Cardiac muscle cell (in vitro differentiated cells and primary cell): ENCODE measurements at regions not wholly inside any gene's neighbourhood (a gene's known extent, or its start where the extent isn't known, plus 50 kb on each side); places are given as distances from the start of the nearest gene placed in this dataset.
A peak's percentile ranks its signal among the peaks of the same experiment; 100 is the strongest.

ENCODE experiments used
- DNase-seq, 2 donors: peaks; one replicate each; pipeline versions ENCODE4 v3.0.0 to v3.0.0-alpha.2; 2010 to 2017; ENCODE audit warnings: low read depth in 1 of 2, low spot score in 1 of 2
- H3K27ac ChIP-seq: fragments of 200-600 bp; sonication (generic); 2 replicates; pipeline ENCODE4 v1.5.1; 2016
- H3K27me3 ChIP-seq: fragments of 200-600 bp; sonication (generic); 2 replicates; pipeline ENCODE4 v1.6.0; 2016; ENCODE audit warnings: control low read depth
- H3K36me3 ChIP-seq: fragments of 200-600 bp; sonication (generic); 2 replicates; pipeline ENCODE4 v1.5.1; 2016; ENCODE audit warnings: control low read depth
- H3K4me1 ChIP-seq: fragments of 200-600 bp; sonication (generic); 2 replicates; pipeline ENCODE4 v1.8.1; 2017; ENCODE audit warnings: low read depth, mild to moderate bottlenecking, mixed run types
- H3K4me3 ChIP-seq: fragments of 200-600 bp; sonication (generic); 2 replicates; pipeline ENCODE4 v1.5.1; 2016; ENCODE audit warnings: mild to moderate bottlenecking
- H3K9me3 ChIP-seq: fragments of 200-600 bp; sonication (generic); 2 replicates; pipeline ENCODE4 v1.5.1; 2017; ENCODE audit warnings: low read depth, mild to moderate bottlenecking, control low read depth
- TF ChIP-seq, protein P1 (sequence below): IDR thresholded peaks from 2 replicates; pipeline ENCODE4 v1.5.1; 2012; ENCODE audit warnings: low read depth, mild to moderate bottlenecking, low read length

DNA sequence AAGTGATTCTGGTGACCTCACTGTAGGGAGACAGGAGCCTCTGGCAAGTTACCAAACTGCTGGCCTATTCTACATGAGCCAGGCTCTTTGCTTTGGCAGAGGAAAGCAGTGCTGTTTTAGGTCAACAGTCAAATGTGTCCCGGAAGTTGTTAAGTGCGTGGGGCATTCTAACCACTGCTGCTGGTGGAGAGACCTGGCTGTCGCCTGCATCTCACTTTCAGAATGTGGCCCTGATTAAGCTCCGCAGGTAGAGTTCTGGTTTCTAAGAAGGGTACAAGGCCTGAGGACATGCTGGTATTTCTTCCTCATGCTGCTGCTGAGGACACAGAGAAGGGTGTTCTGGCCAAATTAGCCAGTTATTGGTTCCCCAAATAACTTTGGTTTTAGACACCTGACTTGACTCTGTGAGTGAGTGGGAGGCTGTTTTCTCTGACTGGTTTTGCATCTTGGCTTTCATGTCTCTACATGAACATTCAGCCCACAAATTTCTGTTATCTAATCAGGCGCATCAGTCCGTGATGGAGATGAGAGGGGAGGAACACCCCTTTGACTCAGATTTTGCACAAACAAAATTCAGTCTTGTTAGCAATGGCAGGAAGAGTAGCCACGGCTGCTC, 120.8 kb downstream of the LMO4 start:
- TF ChIP-seq, protein P1, sequence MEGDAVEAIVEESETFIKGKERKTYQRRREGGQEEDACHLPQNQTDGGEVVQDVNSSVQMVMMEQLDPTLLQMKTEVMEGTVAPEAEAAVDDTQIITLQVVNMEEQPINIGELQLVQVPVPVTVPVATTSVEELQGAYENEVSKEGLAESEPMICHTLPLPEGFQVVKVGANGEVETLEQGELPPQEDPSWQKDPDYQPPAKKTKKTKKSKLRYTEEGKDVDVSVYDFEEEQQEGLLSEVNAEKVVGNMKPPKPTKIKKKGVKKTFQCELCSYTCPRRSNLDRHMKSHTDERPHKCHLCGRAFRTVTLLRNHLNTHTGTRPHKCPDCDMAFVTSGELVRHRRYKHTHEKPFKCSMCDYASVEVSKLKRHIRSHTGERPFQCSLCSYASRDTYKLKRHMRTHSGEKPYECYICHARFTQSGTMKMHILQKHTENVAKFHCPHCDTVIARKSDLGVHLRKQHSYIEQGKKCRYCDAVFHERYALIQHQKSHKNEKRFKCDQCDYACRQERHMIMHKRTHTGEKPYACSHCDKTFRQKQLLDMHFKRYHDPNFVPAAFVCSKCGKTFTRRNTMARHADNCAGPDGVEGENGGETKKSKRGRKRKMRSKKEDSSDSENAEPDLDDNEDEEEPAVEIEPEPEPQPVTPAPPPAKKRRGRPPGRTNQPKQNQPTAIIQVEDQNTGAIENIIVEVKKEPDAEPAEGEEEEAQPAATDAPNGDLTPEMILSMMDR = no peak
- peak; percentile 42 to 54 for DNase-seq
- H3K4me3 ChIP-seq = no peak overlapping the region
- H3K9me3 ChIP-seq = no peaks in the 10 kb centered on the region
- no peaks in the 10 kb centered on the region for H3K27me3 ChIP-seq
- H3K27ac ChIP-seq = peak overlapping the region; percentile 69
- H3K36me3 ChIP-seq = no peaks in the 10 kb centered on the region
- H3K4me1 ChIP-seq = no peaks in the 10 kb centered on the region

DNA sequence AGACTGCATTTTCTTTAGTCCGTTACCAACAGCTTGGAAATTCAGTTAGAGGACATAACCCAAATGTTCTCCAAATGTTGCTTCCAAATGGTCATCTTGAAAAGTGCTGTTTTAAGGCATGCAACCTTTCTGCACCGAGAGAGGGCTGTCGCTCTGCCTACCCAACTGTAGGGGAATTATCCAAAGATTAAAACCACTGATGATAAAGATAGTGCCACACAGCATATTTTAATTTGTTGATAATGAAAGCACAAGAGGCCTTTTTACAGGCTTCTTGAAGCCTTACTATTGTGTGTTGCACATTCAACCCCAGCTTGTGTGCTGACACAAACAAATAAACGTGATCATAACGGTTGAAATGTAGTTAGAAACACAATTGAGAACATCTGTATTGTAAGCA, 121.5 kb downstream of the LMO4 start:
- TF ChIP-seq, protein P1 = no peak
- H3K27ac ChIP-seq = peak overlapping the region; percentile 69

DNA sequence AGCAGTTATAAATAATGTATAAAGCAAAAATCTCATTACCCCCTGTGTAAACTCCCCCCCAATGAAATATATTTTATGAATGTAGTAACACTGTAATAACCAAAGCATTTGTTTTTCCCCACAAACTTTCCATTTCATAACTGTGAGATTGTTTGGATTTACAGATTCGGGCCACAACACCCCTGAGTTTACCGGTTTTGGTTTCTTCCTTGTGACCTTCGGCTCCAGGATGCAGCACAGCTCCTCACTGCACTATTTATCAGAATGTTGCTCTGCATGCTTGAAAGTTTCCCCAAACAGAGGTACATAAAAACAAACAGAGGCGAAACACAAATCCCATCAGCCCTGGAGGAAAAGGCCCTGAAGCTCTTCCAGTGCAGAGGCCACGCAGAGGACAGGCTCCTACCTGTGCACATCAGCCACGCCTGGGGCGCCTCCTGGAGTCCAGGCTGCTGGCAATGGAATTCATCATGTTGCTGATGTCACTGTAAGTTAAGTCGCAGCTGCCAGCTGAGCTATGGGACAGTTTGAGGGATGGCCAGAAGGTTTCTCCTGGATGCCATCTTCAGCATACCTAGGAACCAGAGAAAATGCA, 122.0 kb downstream of the LMO4 start:
- Histone ChIP-seq H3K27me3 (no peaks in the 10 kb centered on the region), H3K36me3 (no peaks in the 10 kb centered on the region), H3K4me1 (no peaks in the 10 kb centered on the region), H3K4me3 (no peak overlapping the region), H3K9me3 (no peaks in the 10 kb centered on the region), H3K27ac (no peak overlapping the region)
- TF ChIP-seq, protein P1 = no peak
- no peak for DNase-seq

More for the DNA sequence above, 121.5 kb downstream of the LMO4 start:
- H3K4me3 ChIP-seq = no peak overlapping the region
- no peaks in the 10 kb centered on the region for H3K9me3 ChIP-seq
- H3K4me1 ChIP-seq = no peaks in the 10 kb centered on the region
- no peak for DNase-seq
- no peaks in the 10 kb centered on the region for H3K27me3 ChIP-seq
- no peaks in the 10 kb centered on the region for H3K36me3 ChIP-seq

DNA sequence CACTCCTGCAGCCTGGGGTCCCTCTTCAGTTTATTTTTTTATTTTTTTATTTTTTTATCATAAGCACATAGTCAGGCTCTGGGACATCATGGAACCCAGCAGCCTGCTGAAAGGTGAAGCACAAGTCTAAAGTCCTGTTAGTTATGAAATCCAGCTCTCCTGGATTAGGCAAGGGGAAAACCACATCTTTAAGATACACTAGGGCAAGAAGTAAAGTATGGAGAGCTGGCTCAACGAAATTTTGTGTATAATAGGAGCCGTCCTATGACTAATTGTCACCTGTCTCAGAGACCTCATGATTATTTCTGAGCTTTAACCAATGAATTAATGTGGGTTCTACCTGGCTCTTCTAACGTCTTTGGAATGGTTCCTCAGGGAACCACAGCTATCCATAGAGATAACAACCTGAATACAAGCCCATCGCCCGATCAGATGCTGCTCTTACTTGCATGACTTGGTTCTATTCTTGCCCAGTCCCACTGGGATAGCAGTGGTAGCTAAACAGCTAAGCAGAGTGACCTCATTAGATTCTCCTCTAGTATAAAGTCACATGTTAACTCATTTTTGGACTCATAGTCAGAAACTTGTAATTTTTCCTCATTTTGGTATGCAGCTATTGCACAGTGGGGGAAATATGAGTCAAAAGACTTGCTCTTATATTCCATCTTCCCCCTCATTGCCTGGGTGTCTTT, 122.7 kb downstream of the LMO4 start:
- H3K4me3 ChIP-seq = no peak overlapping the region
- no peaks in the 10 kb centered on the region for H3K4me1 ChIP-seq
- H3K27ac ChIP-seq = no peak overlapping the region
- DNase-seq = peak in 1 of 2 donors; percentile 34
- H3K27me3 ChIP-seq = no peaks in the 10 kb centered on the region
- TF ChIP-seq, protein P1 = no peak
- no peaks in the 10 kb centered on the region for H3K9me3 ChIP-seq
- H3K36me3 ChIP-seq = no peaks in the 10 kb centered on the region

DNA sequence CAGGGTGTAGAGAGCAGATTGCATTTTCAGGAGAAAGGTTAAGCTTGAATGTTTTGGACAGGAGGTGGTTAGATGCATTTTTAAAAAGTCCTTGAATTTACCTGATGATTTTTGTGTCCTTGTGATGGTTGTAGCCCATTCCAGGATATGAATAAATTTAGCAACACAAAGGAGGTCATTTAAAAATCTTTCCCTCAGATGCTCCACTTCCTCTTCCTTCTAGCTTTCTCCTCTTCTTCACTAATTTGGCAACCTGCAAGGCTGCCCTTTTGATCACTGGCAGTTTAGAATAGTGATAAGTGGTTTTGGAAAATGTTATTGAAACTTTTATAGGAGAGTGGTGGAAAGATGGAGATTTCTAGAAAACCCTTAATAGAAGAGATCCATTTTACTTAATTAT, 124.0 kb downstream of the LMO4 start:
- H3K4me1 ChIP-seq = no peaks in the 10 kb centered on the region
- no peak overlapping the region for H3K4me3 ChIP-seq
- TF ChIP-seq, protein P1 = no peak
- no peaks in the 10 kb centered on the region for H3K36me3 ChIP-seq
- no peaks in the 10 kb centered on the region for H3K9me3 ChIP-seq
- H3K27ac ChIP-seq = no peak overlapping the region
- H3K27me3 ChIP-seq = no peaks in the 10 kb centered on the region
- DNase-seq = no peak
